ENCODE measurements at regions not wholly inside any gene's neighbourhood (a gene's known extent, or its start where the extent isn't known, plus 50 kb on each side); places are given as distances from the start of the nearest gene placed in this dataset.

- H3K27ac ChIP-seq (ENCODE audit: low read length): no peak overlapping the region
- ChIA-PET POLR2A (no interaction called here), CTCF (no interaction called here)
Observed at GRCh38 chr7:25850216-25850615, 301.8 kb upstream of the NFE2L3 start.

GRCh38 chr7:25850735-25851134 lies 301.3 kb upstream of the NFE2L3 start:
- Histone ChIP-seq H3K36me3 (ENCODE audit: control insufficient read depth in 2 of 2, extremely low read depth in 1 of 2, insufficient read depth in 1 of 2, low read length in 1 of 2) (no peaks in the 10 kb centered on the region), H3K9me3 (peaks cover 2% of the 10 kb centered on the region), H3K4me3 (ENCODE audit: control insufficient read depth in 1 of 2, extremely low read depth in 1 of 2, low read length in 1 of 2) (no peak overlapping the region), H3K27me3 (replicated peaks in 1 of 2; ENCODE audit: control insufficient read depth in 2 of 2, extremely low read depth in 1 of 2, insufficient read depth in 2 of 2, low read length in 1 of 2) (peaks cover 11 to 50% of the 10 kb centered on the region in 2 experiments), H3K4me1 (ENCODE audit: control insufficient read depth in 1 of 2, extremely low read depth in 1 of 2, insufficient read depth in 2 of 2, low read length in 2 of 2) (peaks cover 2 to 21% of the 10 kb centered on the region in 2 experiments), H3K27ac (ENCODE audit: low read length) (no peak overlapping the region)
- no peak for ATAC-seq (replicated peaks in 1 of 4)
- peaks cover 56 to 67% of the 10 kb centered on the region in 2 donors for H3K27me3 Mint-ChIP-seq
- no peak for DNase-seq
- H3K4me1 Mint-ChIP-seq: peaks cover 14 to 24% (median 17%) of the 10 kb centered on the region in 3 donors
- WGBS (ENCODE audit: insufficient coverage): 86% methylated on average over 6 of the region's 8 CpGs
- peaks cover 4% of the 10 kb centered on the region for H3K36me3 Mint-ChIP-seq
- CTCF ChIA-PET: interaction anchor here in 1 of 2 donors (0.6 kb wide), 1 partner anchor 61 kb away, joined by 3 read pairs; no protein-coding TSS in a partner anchor
- no peak overlapping the region for H3K27ac Mint-ChIP-seq
- H3K9me3 Mint-ChIP-seq: no peaks in the 10 kb centered on the region
- no peak overlapping the region for H3K4me3 Mint-ChIP-seq
- POLR2A ChIA-PET: no interaction called here

More at GRCh38 chr7:25850216-25850615, 301.8 kb upstream of the NFE2L3 start:
- Histone ChIP-seq H3K36me3 (ENCODE audit: control insufficient read depth in 2 of 2, extremely low read depth in 1 of 2, insufficient read depth in 1 of 2, low read length in 1 of 2) (no peaks in the 10 kb centered on the region), H3K4me3 (ENCODE audit: control insufficient read depth in 1 of 2, extremely low read depth in 1 of 2, low read length in 1 of 2) (no peak overlapping the region), H3K9me3 (peaks cover 2% of the 10 kb centered on the region), H3K27me3 (replicated peaks in 1 of 2; ENCODE audit: control insufficient read depth in 2 of 2, extremely low read depth in 1 of 2, insufficient read depth in 2 of 2, low read length in 1 of 2) (peaks cover 11 to 52% of the 10 kb centered on the region in 2 experiments), H3K4me1 (ENCODE audit: control insufficient read depth in 1 of 2, extremely low read depth in 1 of 2, insufficient read depth in 2 of 2, low read length in 2 of 2) (peaks cover 2 to 21% of the 10 kb centered on the region in 2 experiments)
- H3K4me3 Mint-ChIP-seq: no peak overlapping the region
- DNase-seq: no peak
- peaks cover 4% of the 10 kb centered on the region for H3K36me3 Mint-ChIP-seq
- peaks cover 14 to 24% (median 17%) of the 10 kb centered on the region in 3 donors for H3K4me1 Mint-ChIP-seq
- H3K27me3 Mint-ChIP-seq: peaks cover 62 to 68% of the 10 kb centered on the region in 2 donors
- H3K9me3 Mint-ChIP-seq: no peaks in the 10 kb centered on the region
- no peak overlapping the region for H3K27ac Mint-ChIP-seq
- no peak for ATAC-seq (replicated peaks in 1 of 4)

- peak overlapping the region; percentile 17 to 61 for H3K27ac Mint-ChIP-seq
- H3K36me3 Mint-ChIP-seq: peaks cover 4% of the 10 kb centered on the region
- H3K27me3 ChIP-seq (replicated peaks in 1 of 2; ENCODE audit: control insufficient read depth in 2 of 2, extremely low read depth in 1 of 2, insufficient read depth in 2 of 2, low read length in 1 of 2): peaks cover 14 to 56% of the 10 kb centered on the region in 2 experiments
- CTCF ChIA-PET: interaction anchor here (0.5 to 0.6 kb wide), 4 partner anchors 43 to 1328 kb away, joined by 3 read pairs; no protein-coding TSS in a partner anchor
- peak; percentile 60 to 87 (median 64) for ATAC-seq (replicated peaks in 1 of 4)
- peaks cover 54 to 62% of the 10 kb centered on the region in 2 donors for H3K27me3 Mint-ChIP-seq
- peak overlapping the region; percentile 57 to 64 (median 62) for H3K4me3 Mint-ChIP-seq
- no peaks in the 10 kb centered on the region for H3K9me3 Mint-ChIP-seq
- H3K4me1 ChIP-seq (ENCODE audit: control insufficient read depth in 1 of 2, extremely low read depth in 1 of 2, insufficient read depth in 2 of 2, low read length in 2 of 2): peaks cover 2 to 24% of the 10 kb centered on the region in 2 experiments
- H3K4me3 ChIP-seq (ENCODE audit: control insufficient read depth in 1 of 2, extremely low read depth in 1 of 2, low read length in 1 of 2): peak overlapping the region in 1 of 2 donors; percentile 25
- peak in 29 of 35 experiments; percentile 11 to 70 (median 42) for DNase-seq
- 45% methylated on average over 23 of the region's 33 CpGs for WGBS (ENCODE audit: insufficient coverage)
- no peaks in the 10 kb centered on the region for H3K36me3 ChIP-seq (ENCODE audit: control insufficient read depth in 2 of 2, extremely low read depth in 1 of 2, insufficient read depth in 1 of 2, low read length in 1 of 2)
- no peak overlapping the region for H3K27ac ChIP-seq (ENCODE audit: low read length)
- peaks cover 5% of the 10 kb centered on the region for H3K9me3 ChIP-seq
- POLR2A ChIA-PET: no interaction called here
- peaks cover 14 to 24% (median 17%) of the 10 kb centered on the region in 3 donors for H3K4me1 Mint-ChIP-seq
Observed at GRCh38 chr7:25851332-25852210, 300.4 kb upstream of the NFE2L3 start.

- H3K4me1 Mint-ChIP-seq: peaks cover 14 to 24% (median 17%) of the 10 kb centered on the region in 3 donors
- ATAC-seq (replicated peaks in 1 of 4) (peak in 2 of 4 experiments; percentile 8 to 26), DNase-seq (peak in 2 of 35 experiments; percentile 14 to 19)
- peaks cover 14 to 62% of the 10 kb centered on the region in 2 experiments for H3K27me3 ChIP-seq (replicated peaks in 1 of 2; ENCODE audit: control insufficient read depth in 2 of 2, extremely low read depth in 1 of 2, insufficient read depth in 2 of 2, low read length in 1 of 2)
- H3K36me3 ChIP-seq (ENCODE audit: control insufficient read depth in 2 of 2, extremely low read depth in 1 of 2, insufficient read depth in 1 of 2, low read length in 1 of 2): no peaks in the 10 kb centered on the region
- H3K4me3 ChIP-seq (ENCODE audit: control insufficient read depth in 1 of 2, extremely low read depth in 1 of 2, low read length in 1 of 2): peak overlapping the region in 1 of 2 donors; percentile 25
- ChIA-PET POLR2A (no interaction called here), CTCF (interaction anchor here (0.5 to 0.7 kb wide), 5 partner anchors 42 to 999 kb away, joined by 3 to 6 read pairs (median 3); no protein-coding TSS in a partner anchor)
- H3K9me3 ChIP-seq: peaks cover 5% of the 10 kb centered on the region
- 2% methylated on average over 68 of the region's 70 CpGs for WGBS (ENCODE audit: insufficient coverage)
- H3K4me3 Mint-ChIP-seq: peak overlapping the region in 2 of 3 donors; percentile 62 to 64
- peaks cover 4% of the 10 kb centered on the region for H3K36me3 Mint-ChIP-seq
- H3K27me3 Mint-ChIP-seq: peaks cover 54 to 56% of the 10 kb centered on the region in 2 donors
- peak overlapping the region in 1 of 2 donors; percentile 61 for H3K27ac Mint-ChIP-seq
- H3K9me3 Mint-ChIP-seq: no peaks in the 10 kb centered on the region
- H3K27ac ChIP-seq (ENCODE audit: low read length): no peak overlapping the region
- peaks cover 2 to 32% of the 10 kb centered on the region in 2 experiments for H3K4me1 ChIP-seq (ENCODE audit: control insufficient read depth in 1 of 2, extremely low read depth in 1 of 2, insufficient read depth in 2 of 2, low read length in 2 of 2)
Observed at GRCh38 chr7:25852211-25852938, 299.6 kb upstream of the NFE2L3 start.

GRCh38 chr7:25852939-25853271 lies 299.1 kb upstream of the NFE2L3 start:
- WGBS (ENCODE audit: insufficient coverage): 4% methylated on average over 12 of the region's 16 CpGs
- H3K9me3 ChIP-seq: peaks cover 5% of the 10 kb centered on the region
- H3K4me3 ChIP-seq (ENCODE audit: control insufficient read depth in 1 of 2, extremely low read depth in 1 of 2, low read length in 1 of 2): no peak overlapping the region
- no peak for ATAC-seq (replicated peaks in 1 of 4)
- H3K27ac Mint-ChIP-seq: peak overlapping the region in 1 of 2 donors; percentile 36
- peaks cover 18 to 67% of the 10 kb centered on the region in 2 experiments for H3K27me3 ChIP-seq (replicated peaks in 1 of 2; ENCODE audit: control insufficient read depth in 2 of 2, extremely low read depth in 1 of 2, insufficient read depth in 2 of 2, low read length in 1 of 2)
- peaks cover 54 to 55% of the 10 kb centered on the region in 2 donors for H3K27me3 Mint-ChIP-seq
- H3K9me3 Mint-ChIP-seq: no peaks in the 10 kb centered on the region
- DNase-seq: no peak
- H3K36me3 Mint-ChIP-seq: peaks cover 4% of the 10 kb centered on the region
- peaks cover 2 to 38% of the 10 kb centered on the region in 2 experiments for H3K4me1 ChIP-seq (ENCODE audit: control insufficient read depth in 1 of 2, extremely low read depth in 1 of 2, insufficient read depth in 2 of 2, low read length in 2 of 2)
- peak overlapping the region in 2 of 3 donors; percentile 9 to 51 for H3K4me3 Mint-ChIP-seq
- H3K27ac ChIP-seq (ENCODE audit: low read length): no peak overlapping the region
- no peaks in the 10 kb centered on the region for H3K36me3 ChIP-seq (ENCODE audit: control insufficient read depth in 2 of 2, extremely low read depth in 1 of 2, insufficient read depth in 1 of 2, low read length in 1 of 2)
- POLR2A ChIA-PET: no interaction called here
- CTCF ChIA-PET: interaction anchor here (0.7 kb wide), 3 partner anchors 347 to 998 kb away, joined by 3 to 6 read pairs (median 5); no protein-coding TSS in a partner anchor
- peaks cover 14 to 24% (median 17%) of the 10 kb centered on the region in 3 donors for H3K4me1 Mint-ChIP-seq

GRCh38 chr7:25853314-25853713 lies 298.7 kb upstream of the NFE2L3 start:
- ATAC-seq (replicated peaks in 1 of 4): no peak
- H3K27me3 ChIP-seq (replicated peaks in 1 of 2; ENCODE audit: control insufficient read depth in 2 of 2, extremely low read depth in 1 of 2, insufficient read depth in 2 of 2, low read length in 1 of 2): peaks cover 20 to 71% of the 10 kb centered on the region in 2 experiments
- Mint-ChIP-seq H3K9me3 (no peaks in the 10 kb centered on the region), H3K27ac (peak overlapping the region in 1 of 2 donors; percentile 36), H3K4me3 (peak overlapping the region in 2 of 3 donors; percentile 9 to 51), H3K4me1 (peaks cover 14 to 24% (median 17%) of the 10 kb centered on the region in 3 donors), H3K27me3 (peaks cover 54 to 55% of the 10 kb centered on the region in 2 donors), H3K36me3 (peaks cover 4% of the 10 kb centered on the region)
- ChIA-PET CTCF (interaction anchor here in 1 of 2 donors (0.7 kb wide), 1 partner anchor 998 kb away, joined by 6 read pairs; no protein-coding TSS in a partner anchor), POLR2A (no interaction called here)
- no CpG with 5 or more reads among the region's 7 CpGs for WGBS (ENCODE audit: insufficient coverage)
- H3K4me1 ChIP-seq (ENCODE audit: control insufficient read depth in 1 of 2, extremely low read depth in 1 of 2, insufficient read depth in 2 of 2, low read length in 2 of 2): peaks cover 2 to 39% of the 10 kb centered on the region in 2 experiments
- DNase-seq: peak in 1 of 35 experiments; percentile 9
- H3K27ac ChIP-seq (ENCODE audit: low read length): no peak overlapping the region
- no peak overlapping the region for H3K4me3 ChIP-seq (ENCODE audit: control insufficient read depth in 1 of 2, extremely low read depth in 1 of 2, low read length in 1 of 2)
- no peaks in the 10 kb centered on the region for H3K36me3 ChIP-seq (ENCODE audit: control insufficient read depth in 2 of 2, extremely low read depth in 1 of 2, insufficient read depth in 1 of 2, low read length in 1 of 2)
- H3K9me3 ChIP-seq: peaks cover 5% of the 10 kb centered on the region
